GM18519 (cell line): ENCODE measurements at regions not wholly inside any gene's neighbourhood (a gene's known extent, or its start where the extent isn't known, plus 50 kb on each side); places are given as distances from the start of the nearest gene placed in this dataset.

Experiments
- ATAC-seq: cut with Tn5 transposase; IDR thresholded peaks from one replicate; pipeline ENCODE4 v1.9.1; 2021; ENCODE audit warnings: mild to moderate bottlenecking, moderate library complexity; ENCODE audit not compliant: unreplicated experiment, low FRiP score

- ATAC-seq: no peak
These were observed 343.8 kb upstream of the PLSCR5 start for GRCh38 chr3:146948985-146949384.

DNA sequence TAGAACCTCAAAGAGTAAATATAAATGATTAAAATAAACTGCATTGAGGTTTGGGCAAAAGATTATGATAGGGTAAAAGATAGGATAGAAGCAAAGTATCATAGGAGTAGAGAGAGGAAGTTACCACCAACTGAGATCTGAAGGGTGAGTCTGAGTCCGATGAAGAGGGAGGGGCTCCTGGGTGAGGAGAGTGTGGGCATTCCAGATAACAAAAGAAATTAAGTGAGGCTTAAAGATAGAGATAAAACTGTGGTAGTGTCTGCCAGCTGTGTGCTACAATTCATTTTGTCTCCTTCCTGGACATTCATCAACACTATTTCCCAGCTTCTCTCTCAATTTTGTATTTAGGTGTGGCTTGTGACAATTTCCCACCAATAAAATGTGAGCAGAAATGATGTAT lies 343.0 kb upstream of the PLSCR5 start:
- no peak for ATAC-seq

DNA sequence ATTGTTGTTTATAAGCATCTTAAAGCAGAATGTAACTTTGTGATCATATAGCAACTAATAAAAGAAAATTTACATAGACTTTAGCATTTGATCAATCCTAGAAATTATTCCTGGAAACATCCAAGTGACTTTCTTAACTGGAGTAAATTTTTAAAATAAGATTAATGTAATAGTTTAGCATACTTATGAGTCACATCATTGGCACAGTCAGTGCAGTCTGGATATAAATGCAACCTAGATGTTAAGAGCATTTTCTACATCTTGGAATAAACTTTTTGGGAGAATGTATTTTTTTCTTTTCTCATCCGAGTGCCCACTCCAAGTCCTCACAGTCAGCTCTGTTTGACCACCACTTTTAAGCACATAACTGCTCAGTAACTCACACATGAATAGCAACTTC lies 324.6 kb upstream of the PLSCR5 start:
- no peak for ATAC-seq

DNA sequence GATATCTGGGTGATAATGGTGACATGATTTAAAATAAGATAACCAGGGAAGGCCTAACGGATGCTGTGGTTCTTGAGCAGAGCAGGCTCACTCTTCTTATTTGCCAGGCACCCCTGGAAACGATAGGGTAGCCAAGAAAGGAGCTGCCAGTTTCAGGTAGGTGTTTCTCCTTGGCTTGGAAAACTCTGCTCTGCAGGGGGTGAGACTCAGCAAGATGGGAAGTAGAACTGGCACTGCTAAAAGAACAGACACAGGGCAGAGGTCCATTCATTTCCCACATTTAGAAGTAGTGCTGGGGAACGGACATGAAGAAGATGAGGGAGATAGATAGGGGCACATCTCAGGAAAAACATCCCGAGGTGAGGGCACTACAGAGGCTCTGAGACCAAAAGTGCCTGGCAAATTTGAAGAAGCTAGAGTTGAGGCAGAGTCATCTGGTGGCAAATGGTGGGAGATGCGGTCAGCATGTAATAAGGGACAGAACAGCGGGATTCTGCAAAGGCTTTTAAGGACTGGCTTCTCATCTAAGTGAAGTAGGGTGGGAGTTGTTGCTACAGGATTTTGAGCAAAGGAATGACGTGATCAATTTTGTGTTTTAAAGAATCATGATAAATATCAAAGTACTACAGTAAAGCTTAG lies 323.4 kb upstream of the PLSCR5 start:
- ATAC-seq: no peak

- ATAC-seq: no peak
These were observed 316.5 kb upstream of the PLSCR5 start for GRCh38 chr3:146921693-146922092.

- ATAC-seq: no peak
These were observed 309.3 kb upstream of the PLSCR5 start for GRCh38 chr3:146914409-146914808.

DNA sequence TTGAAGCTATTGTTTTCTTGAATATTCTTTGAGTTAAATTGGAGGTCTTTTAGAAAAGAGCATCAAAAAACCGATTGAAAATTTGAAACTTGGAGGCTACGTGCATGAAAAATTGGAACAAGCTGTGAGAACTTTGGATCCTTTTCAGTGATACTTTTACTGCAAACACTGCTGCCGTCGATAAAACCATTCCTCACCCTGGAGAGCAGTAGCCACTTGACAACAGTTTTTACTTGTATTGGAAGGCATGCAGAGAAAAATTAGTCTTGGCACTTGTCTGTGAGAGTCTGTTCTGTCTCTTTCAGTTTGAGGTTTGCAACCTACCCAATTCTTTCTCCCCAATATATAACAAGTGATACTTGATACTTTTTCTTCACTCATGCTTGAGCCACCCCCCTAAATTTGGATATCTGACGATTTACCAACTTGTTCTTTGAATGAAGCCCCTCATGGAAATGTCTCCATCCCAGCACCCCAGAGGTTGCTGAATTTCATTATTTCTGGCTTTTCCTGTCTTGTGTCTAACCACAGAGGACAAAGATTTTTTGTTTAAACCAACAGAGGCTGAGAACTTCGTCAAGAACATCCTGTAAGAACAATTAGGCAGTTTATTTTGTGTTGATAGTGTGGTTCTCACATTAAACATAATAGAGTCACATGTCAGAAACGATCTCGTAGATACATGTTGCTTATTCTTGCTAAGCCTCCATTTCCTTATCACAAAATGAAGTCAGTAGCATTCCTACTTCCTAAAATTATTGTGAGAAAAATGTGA lies 307.3 kb upstream of the PLSCR5 start:
- no peak for ATAC-seq

DNA sequence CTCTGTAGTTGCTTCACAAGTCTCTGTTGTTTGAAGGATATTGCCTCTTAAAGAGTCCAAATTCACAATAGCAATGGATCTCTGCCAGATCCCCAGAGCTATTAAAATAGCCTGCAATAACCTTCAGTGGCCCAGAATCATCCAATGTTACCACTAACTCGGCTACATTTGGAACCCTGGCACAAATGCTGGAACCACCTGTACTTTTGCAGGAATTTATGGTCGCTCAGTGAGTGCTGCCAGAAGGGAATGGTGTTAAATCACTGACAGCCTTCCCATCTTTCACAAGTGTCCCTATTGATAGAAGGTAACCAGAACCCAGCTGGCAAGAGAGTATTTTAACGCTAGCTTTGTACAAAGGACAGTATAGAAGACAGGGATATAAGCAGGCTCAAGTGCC lies 298.8 kb upstream of the PLSCR5 start:
- no peak for ATAC-seq

DNA sequence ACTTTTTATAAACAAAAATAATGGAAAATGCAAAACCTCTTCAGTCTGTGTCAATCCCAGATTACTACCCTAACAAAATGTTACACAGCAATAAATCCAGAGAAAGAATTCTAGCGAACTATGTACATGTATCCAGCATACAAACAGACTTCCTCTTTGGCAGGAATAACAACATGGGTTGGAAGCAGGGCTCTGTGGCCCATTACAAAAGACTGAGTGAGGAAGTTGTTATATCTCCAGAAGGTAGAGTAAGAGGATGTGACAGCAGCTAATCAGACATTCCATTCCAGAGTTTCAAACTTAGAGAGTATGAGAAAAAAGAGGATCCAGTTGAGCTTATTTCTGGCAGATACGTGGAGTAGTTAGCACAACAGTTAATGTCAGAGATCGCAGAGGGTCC lies 294.0 kb upstream of the PLSCR5 start:
- ATAC-seq: no peak

- ATAC-seq: no peak
These were observed 291.6 kb upstream of the PLSCR5 start for GRCh38 chr3:146896711-146897110.

GRCh38 chr3:146895026-146895749 lies 290.0 kb upstream of the PLSCR5 start:
- ATAC-seq: no peak

GRCh38 chr3:146894406-146894805 lies 289.3 kb upstream of the PLSCR5 start:
- no peak for ATAC-seq

DNA sequence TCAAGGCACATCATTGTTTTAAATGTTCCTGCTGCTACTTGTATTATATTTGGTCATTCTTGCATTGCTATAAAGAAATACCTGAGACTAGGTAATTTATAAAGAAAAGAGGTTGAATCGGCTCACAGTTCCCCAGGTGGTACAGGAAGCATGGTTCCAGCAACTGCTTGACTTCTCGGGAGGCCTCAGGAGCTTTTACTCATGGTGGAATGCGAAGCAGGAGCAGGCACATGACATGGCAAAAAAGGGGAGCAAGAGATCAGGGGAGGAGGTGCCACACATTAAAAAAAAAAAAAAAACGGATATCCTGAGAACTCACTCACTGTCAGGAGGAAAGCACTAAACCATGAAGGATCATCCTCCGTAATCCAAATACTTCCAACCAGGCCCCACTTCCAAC lies 286.9 kb upstream of the PLSCR5 start:
- ATAC-seq: no peak

- no peak for ATAC-seq
These were observed 284.5 kb upstream of the PLSCR5 start for GRCh38 chr3:146889626-146890025.

DNA sequence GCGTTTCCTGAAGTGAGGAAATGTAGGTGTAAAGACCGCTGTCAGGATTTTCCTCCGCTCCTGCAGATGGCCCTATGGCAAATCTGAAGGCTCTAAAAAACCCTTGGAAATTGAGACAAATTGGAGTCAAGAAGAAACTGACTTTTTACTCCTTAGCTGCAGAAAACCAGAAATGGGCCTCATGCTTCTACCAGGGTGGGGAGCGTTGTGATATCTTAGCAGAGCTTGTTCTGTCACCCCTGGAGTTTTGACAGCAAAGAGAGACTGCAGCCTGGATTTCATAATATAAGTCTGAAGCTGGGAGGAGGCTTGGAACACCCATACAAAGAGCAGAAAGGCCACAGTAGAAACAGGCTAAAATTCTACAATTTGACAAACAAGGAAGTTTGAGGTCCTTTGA lies 283.0 kb upstream of the PLSCR5 start:
- no peak for ATAC-seq

- ATAC-seq: no peak
These were observed 279.6 kb upstream of the PLSCR5 start for GRCh38 chr3:146884721-146885120.

GRCh38 chr3:146884296-146884695 lies 279.1 kb upstream of the PLSCR5 start:
- no peak for ATAC-seq

DNA sequence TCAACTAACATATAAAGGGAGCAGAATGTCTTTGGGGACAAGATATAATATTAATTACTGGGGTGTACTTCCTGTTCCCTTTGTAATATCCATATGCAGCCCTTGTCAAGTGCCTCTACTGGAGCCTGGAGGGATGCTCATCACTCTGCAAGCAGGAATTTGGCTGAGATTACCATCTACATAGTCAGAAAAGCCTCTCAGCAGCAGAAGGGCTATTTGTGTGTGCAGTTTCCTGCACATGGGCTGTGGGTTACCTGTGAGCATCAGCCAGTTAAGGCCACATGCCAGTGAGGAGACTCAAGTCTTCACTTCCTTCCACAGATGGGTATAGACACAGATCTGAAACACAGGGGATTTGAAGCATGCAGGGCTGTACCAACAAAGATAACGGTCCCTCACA lies 278.1 kb upstream of the PLSCR5 start:
- no peak for ATAC-seq

GRCh38 chr3:146881966-146882760 lies 277.0 kb upstream of the PLSCR5 start:
- ATAC-seq: no peak

DNA sequence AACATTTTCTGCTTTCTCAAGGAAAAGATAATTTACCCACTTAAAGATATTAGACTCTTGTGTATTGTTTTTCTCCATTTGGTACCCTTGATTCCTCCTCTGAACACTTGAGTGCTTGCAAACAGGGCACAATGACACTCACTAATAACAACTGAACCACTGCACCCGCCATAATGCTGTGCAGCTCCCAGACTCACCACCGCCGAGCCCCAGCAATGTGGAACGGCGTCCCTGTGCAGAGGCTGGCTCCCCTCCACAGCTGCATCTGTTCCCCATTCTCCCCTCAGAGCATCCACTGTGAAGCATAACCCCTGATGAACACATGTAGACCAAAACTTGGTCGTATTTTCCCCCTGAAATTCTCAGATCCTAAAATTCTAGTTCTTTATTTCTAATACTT lies 276.2 kb upstream of the PLSCR5 start:
- ATAC-seq: no peak

- ATAC-seq: no peak
These were observed 268.6 kb upstream of the PLSCR5 start for GRCh38 chr3:146873748-146874147.
